ENCODE measurements at regions not wholly inside any gene's neighbourhood (a gene's known extent, or its start where the extent isn't known, plus 50 kb on each side); places are given as distances from the start of the nearest gene placed in this dataset.
A peak's percentile ranks its signal among the peaks of the same experiment; 100 is the strongest.

GRCh38 chr6:165722022-165722421 lies 59.0 kb upstream of the PDE10A start:
- intact Hi-C loops (cut with micrococcal nuclease; ENCODE audit: unreplicated experiment), result loop anchor here (10.0 kb wide), 1 partner anchor 267 kb away; no protein-coding TSS in a partner anchor
- peaks cover 49% of the 10 kb centered on the region for H3K27me3 ChIP-seq (replicated peaks; ENCODE audit: insufficient read depth, low read depth, low read length, poor library complexity)
- no peak overlapping the region for H3K4me3 ChIP-seq (ENCODE audit: low read depth, low read length, poor library complexity, severe bottlenecking)
- ChIA-PET CTCF (no interaction called here), POLR2A (ENCODE audit: low non-redundant PET) (no interaction called here)
- TF ChIP-seq CTCF (conservative IDR thresholded peaks at IDR 0.05; ENCODE audit: low read depth, low read length) (no peak), EZH2 (IDR thresholded peaks at IDR 0.05; ENCODE audit: borderline replicate concordance, low read depth, low read length, poor library complexity, severe bottlenecking) (no peak)
- no TSS peak for BruUV-seq (replicated peaks)
- DNase-seq (ENCODE audit: low spot score), result no peak
- H3K9me3 ChIP-seq (ENCODE audit: low read depth, low read length, poor library complexity, severe bottlenecking), result no peaks in the 10 kb centered on the region
- no peaks in the 10 kb centered on the region for H3K4me1 ChIP-seq (ENCODE audit: insufficient read depth, low read length, poor library complexity, severe bottlenecking)
- no peaks in the 10 kb centered on the region for H3K36me3 ChIP-seq (ENCODE audit: insufficient read depth, low read length, poor library complexity, severe bottlenecking)
- H3K27ac ChIP-seq (ENCODE audit: low read depth, low read length, poor library complexity, severe bottlenecking), result no peak overlapping the region

- Histone ChIP-seq H3K27me3 (replicated peaks; ENCODE audit: insufficient read depth, low read depth, low read length, poor library complexity) (peaks cover 48% of the 10 kb centered on the region), H3K36me3 (ENCODE audit: insufficient read depth, low read length, poor library complexity, severe bottlenecking) (no peaks in the 10 kb centered on the region), H3K27ac (ENCODE audit: low read depth, low read length, poor library complexity, severe bottlenecking) (no peak overlapping the region), H3K9me3 (ENCODE audit: low read depth, low read length, poor library complexity, severe bottlenecking) (no peaks in the 10 kb centered on the region), H3K4me3 (ENCODE audit: low read depth, low read length, poor library complexity, severe bottlenecking) (no peak overlapping the region), H3K4me1 (ENCODE audit: insufficient read depth, low read length, poor library complexity, severe bottlenecking) (no peaks in the 10 kb centered on the region)
- peak; percentile 33 for DNase-seq (ENCODE audit: low spot score)
- POLR2A ChIA-PET (ENCODE audit: low non-redundant PET), result no interaction called here
- intact Hi-C loops (cut with micrococcal nuclease; ENCODE audit: unreplicated experiment), result loop anchor here (10.0 kb wide), 1 partner anchor 267 kb away; no protein-coding TSS in a partner anchor
- CTCF ChIA-PET, result no interaction called here
- no TSS peak for BruUV-seq (replicated peaks)
- no peak for TF ChIP-seq EZH2 (IDR thresholded peaks at IDR 0.05; ENCODE audit: borderline replicate concordance, low read depth, low read length, poor library complexity, severe bottlenecking)
- no peak for TF ChIP-seq CTCF (conservative IDR thresholded peaks at IDR 0.05; ENCODE audit: low read depth, low read length)
Observed at GRCh38 chr6:165721356-165721755, 58.3 kb upstream of the PDE10A start.

GRCh38 chr6:165718491-165718891 lies 55.5 kb upstream of the PDE10A start:
- intact Hi-C loops (cut with micrococcal nuclease; ENCODE audit: unreplicated experiment), result no loop called here
- no peak for DNase-seq (ENCODE audit: low spot score)
- Histone ChIP-seq H3K4me1 (ENCODE audit: insufficient read depth, low read length, poor library complexity, severe bottlenecking) (no peaks in the 10 kb centered on the region), H3K4me3 (ENCODE audit: low read depth, low read length, poor library complexity, severe bottlenecking) (no peak overlapping the region), H3K27me3 (replicated peaks; ENCODE audit: insufficient read depth, low read depth, low read length, poor library complexity) (peaks cover 52% of the 10 kb centered on the region), H3K9me3 (ENCODE audit: low read depth, low read length, poor library complexity, severe bottlenecking) (no peaks in the 10 kb centered on the region), H3K36me3 (ENCODE audit: insufficient read depth, low read length, poor library complexity, severe bottlenecking) (no peaks in the 10 kb centered on the region), H3K27ac (ENCODE audit: low read depth, low read length, poor library complexity, severe bottlenecking) (no peak overlapping the region)
- ChIA-PET CTCF (no interaction called here), POLR2A (ENCODE audit: low non-redundant PET) (no interaction called here)
- no TSS peak for BruUV-seq (replicated peaks)
- no peak for TF ChIP-seq EZH2 (IDR thresholded peaks at IDR 0.05; ENCODE audit: borderline replicate concordance, low read depth, low read length, poor library complexity, severe bottlenecking)

- POLR2A ChIA-PET (ENCODE audit: low non-redundant PET), result no interaction called here
- no TSS peak for BruUV-seq (replicated peaks)
- H3K27ac ChIP-seq (ENCODE audit: low read depth, low read length, poor library complexity, severe bottlenecking), result no peak overlapping the region
Observed at GRCh38 chr6:165717732-165718465, 54.9 kb upstream of the PDE10A start.

More at GRCh38 chr6:165717732-165718465, 54.9 kb upstream of the PDE10A start:
- no peak for TF ChIP-seq EZH2 (IDR thresholded peaks at IDR 0.05; ENCODE audit: borderline replicate concordance, low read depth, low read length, poor library complexity, severe bottlenecking)
- no peak for TF ChIP-seq CTCF (conservative IDR thresholded peaks at IDR 0.05; ENCODE audit: low read depth, low read length)
- intact Hi-C loops (cut with micrococcal nuclease; ENCODE audit: unreplicated experiment), result no loop called here
- CTCF ChIA-PET, result no interaction called here
- DNase-seq (ENCODE audit: low spot score), result no peak
- Histone ChIP-seq H3K4me3 (ENCODE audit: low read depth, low read length, poor library complexity, severe bottlenecking) (no peak overlapping the region), H3K27me3 (replicated peaks; ENCODE audit: insufficient read depth, low read depth, low read length, poor library complexity) (peaks cover 52% of the 10 kb centered on the region), H3K4me1 (ENCODE audit: insufficient read depth, low read length, poor library complexity, severe bottlenecking) (no peaks in the 10 kb centered on the region), H3K9me3 (ENCODE audit: low read depth, low read length, poor library complexity, severe bottlenecking) (no peaks in the 10 kb centered on the region), H3K36me3 (ENCODE audit: insufficient read depth, low read length, poor library complexity, severe bottlenecking) (no peaks in the 10 kb centered on the region)

Data from A673 (cell line).